Lower lobe of right lung (tissue), 2 donors: ENCODE measurements at regions not wholly inside any gene's neighbourhood (a gene's known extent, or its start where the extent isn't known, plus 50 kb on each side); places are given as distances from the start of the nearest gene placed in this dataset.

ENCODE experiments used
- ATAC-seq, 2 donors: fragments of 200-7000 bp; cut with Tn5 transposase; one replicate each; pipeline ENCODE4 v1.9.1; 2020 to 2022; ENCODE audit warnings: mild to moderate bottlenecking in 2 of 2, moderate library complexity in 2 of 2
- DNase-seq: peaks from one replicate; pipeline ENCODE4 v3.0.0-alpha.2; 2020
- H3K27ac ChIP-seq: fragments of 200-600 bp; one replicate; pipeline ENCODE4 v1.8.0; 2022
- H3K27me3 ChIP-seq: fragments of 200-600 bp; one replicate; pipeline ENCODE4 v1.8.0; 2022; ENCODE audit warnings: low read depth
- H3K36me3 ChIP-seq: fragments of 200-600 bp; one replicate; pipeline ENCODE4 v1.8.0; 2022; ENCODE audit warnings: mild to moderate bottlenecking
- H3K4me1 ChIP-seq: fragments of 200-600 bp; one replicate; pipeline ENCODE4 v1.8.0; 2022
- H3K4me3 ChIP-seq: fragments of 200-600 bp; one replicate; pipeline ENCODE4 v1.8.0; 2022; ENCODE audit warnings: mild to moderate bottlenecking
- H3K9me3 ChIP-seq: fragments of 200-600 bp; one replicate; pipeline ENCODE4 v1.8.0; 2022
- intact Hi-C: fragments of 100-400 bp; cut with DNase I; formaldehyde crosslinking; loops from one replicate; pipeline ENCODE4 v1.11.0; 2022
- TF ChIP-seq, protein P1 (sequence below): fragments of 200-600 bp; IDR thresholded peaks from one replicate; pipeline ENCODE4 v1.8.0; 2022; ENCODE audit warnings: antibody characterized with exemption, mild to moderate bottlenecking
- donor health status: DM: no; HTN: yes; CAD: no; lungs with severe emphysema.

DNA sequence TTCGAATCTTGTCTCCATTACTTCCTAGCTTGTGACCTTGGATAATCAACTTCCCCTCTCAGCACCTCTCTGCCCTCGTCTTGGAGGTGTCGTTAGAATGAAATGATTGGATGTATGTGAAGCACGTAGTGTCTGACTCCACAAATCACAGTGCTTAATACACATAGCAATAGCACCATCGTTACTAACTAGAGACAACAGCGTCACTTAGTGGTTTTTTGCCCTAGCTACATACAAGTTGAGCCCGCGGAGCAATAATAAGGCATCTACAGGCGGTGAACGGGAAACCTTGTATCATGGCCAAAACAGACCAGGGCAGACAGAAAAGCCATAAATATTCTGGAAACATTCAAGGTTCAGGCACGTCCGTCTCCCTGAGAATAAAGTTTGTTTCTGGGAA lies 154.9 kb downstream of the ASCL4 start:
- no peak for DNase-seq
- H3K27ac ChIP-seq: no peak overlapping the region

DNA sequence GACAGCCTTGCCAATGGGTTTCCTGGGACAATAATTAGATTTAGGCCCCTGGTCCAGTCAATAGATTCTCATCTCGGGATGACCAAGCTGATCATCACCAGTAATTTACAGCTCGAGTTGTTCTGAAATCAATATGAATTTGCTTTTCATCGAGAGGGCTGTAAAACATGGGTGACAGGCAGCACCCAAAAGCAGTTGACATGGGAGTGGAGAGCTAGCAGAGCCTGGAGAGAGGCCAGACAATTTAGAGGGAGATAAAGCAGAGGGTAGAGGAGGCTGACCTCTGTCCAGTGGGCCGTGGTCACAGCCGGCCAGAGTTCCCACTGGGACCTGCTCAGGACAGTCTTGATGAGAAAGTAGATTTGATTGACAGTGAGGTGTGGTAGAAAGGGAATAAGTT lies 157.3 kb downstream of the ASCL4 start:
- ATAC-seq (no peak), DNase-seq (no peak)
- H3K4me1 ChIP-seq: no peaks in the 10 kb centered on the region
- no peaks in the 10 kb centered on the region for H3K9me3 ChIP-seq
- H3K27ac ChIP-seq: no peak overlapping the region
- peaks cover 23% of the 10 kb centered on the region for H3K27me3 ChIP-seq
- H3K36me3 ChIP-seq: no peaks in the 10 kb centered on the region
- TF ChIP-seq, protein P1, sequence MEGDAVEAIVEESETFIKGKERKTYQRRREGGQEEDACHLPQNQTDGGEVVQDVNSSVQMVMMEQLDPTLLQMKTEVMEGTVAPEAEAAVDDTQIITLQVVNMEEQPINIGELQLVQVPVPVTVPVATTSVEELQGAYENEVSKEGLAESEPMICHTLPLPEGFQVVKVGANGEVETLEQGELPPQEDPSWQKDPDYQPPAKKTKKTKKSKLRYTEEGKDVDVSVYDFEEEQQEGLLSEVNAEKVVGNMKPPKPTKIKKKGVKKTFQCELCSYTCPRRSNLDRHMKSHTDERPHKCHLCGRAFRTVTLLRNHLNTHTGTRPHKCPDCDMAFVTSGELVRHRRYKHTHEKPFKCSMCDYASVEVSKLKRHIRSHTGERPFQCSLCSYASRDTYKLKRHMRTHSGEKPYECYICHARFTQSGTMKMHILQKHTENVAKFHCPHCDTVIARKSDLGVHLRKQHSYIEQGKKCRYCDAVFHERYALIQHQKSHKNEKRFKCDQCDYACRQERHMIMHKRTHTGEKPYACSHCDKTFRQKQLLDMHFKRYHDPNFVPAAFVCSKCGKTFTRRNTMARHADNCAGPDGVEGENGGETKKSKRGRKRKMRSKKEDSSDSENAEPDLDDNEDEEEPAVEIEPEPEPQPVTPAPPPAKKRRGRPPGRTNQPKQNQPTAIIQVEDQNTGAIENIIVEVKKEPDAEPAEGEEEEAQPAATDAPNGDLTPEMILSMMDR: no peak
- intact Hi-C loops: no loop called here
- H3K4me3 ChIP-seq: no peak overlapping the region

More for the DNA sequence above, 154.9 kb downstream of the ASCL4 start:
- ATAC-seq: no peak
- TF ChIP-seq, protein P1: no peak
- H3K36me3 ChIP-seq: no peaks in the 10 kb centered on the region
- no peaks in the 10 kb centered on the region for H3K4me1 ChIP-seq
- H3K27me3 ChIP-seq: peaks cover 19% of the 10 kb centered on the region
- intact Hi-C loops: no loop called here
- H3K9me3 ChIP-seq: no peaks in the 10 kb centered on the region
- H3K4me3 ChIP-seq: no peak overlapping the region

DNA sequence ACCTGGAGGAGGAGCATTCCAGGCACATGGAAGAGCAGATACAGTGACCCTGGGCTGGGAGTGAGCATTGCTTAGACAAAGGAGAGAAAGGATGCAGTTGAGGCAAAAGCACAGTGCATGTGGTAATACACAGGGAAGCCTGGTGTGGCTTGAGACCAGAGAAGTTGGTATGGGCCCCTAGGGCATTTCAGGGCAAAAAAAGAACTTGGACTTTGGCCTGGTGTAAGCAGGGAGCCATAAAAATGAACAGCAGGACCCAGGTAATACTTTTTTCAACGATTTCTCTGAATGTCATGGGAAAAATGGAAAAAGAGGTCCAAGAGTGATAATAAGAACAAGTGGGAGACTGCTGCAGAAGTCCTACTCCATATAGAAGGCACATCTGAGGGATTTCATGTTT lies 163.9 kb downstream of the ASCL4 start:
- H3K4me3 ChIP-seq: no peak overlapping the region
- H3K9me3 ChIP-seq: no peaks in the 10 kb centered on the region
- no peak overlapping the region for H3K27ac ChIP-seq
- peaks cover 18% of the 10 kb centered on the region for H3K27me3 ChIP-seq
- no peaks in the 10 kb centered on the region for H3K36me3 ChIP-seq
- intact Hi-C loops: no loop called here
- H3K4me1 ChIP-seq: no peaks in the 10 kb centered on the region
- DNase-seq (no peak), ATAC-seq (no peak)
- TF ChIP-seq, protein P1: no peak

DNA sequence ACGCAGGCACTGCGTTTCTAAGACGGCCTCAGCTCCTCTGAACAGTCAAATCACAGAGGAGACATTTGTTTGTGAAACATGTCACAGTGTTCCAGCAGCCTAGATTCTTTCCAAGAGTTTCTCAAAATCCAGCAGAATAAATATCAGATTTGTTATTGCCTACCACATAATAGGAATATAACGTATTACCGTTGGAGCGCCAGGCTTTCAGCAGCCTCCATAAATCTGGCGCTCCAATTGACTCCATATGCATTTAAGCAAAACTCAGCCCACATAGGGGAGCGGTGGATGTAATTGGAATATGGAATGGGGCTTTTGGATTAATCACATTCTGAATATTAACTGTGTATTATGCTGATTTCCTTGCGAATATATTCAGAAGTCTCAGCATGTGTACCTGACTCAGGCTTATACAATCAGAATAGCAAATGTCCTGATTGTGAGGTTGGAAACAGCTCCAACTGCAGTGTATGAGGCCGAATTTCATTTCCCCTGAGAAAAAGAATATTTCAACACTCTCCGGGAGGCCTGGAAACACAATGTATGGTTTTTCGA lies 174.0 kb downstream of the ASCL4 start:
- DNase-seq: no peak
- no peak overlapping the region for H3K4me3 ChIP-seq
- TF ChIP-seq, protein P1: no peak
- intact Hi-C loops: no loop called here
- no peak overlapping the region for H3K27ac ChIP-seq
- no peaks in the 10 kb centered on the region for H3K4me1 ChIP-seq
- ATAC-seq: no peak
- H3K36me3 ChIP-seq: no peaks in the 10 kb centered on the region
- H3K9me3 ChIP-seq: peaks cover 4% of the 10 kb centered on the region
- H3K27me3 ChIP-seq: peaks cover 6% of the 10 kb centered on the region

DNA sequence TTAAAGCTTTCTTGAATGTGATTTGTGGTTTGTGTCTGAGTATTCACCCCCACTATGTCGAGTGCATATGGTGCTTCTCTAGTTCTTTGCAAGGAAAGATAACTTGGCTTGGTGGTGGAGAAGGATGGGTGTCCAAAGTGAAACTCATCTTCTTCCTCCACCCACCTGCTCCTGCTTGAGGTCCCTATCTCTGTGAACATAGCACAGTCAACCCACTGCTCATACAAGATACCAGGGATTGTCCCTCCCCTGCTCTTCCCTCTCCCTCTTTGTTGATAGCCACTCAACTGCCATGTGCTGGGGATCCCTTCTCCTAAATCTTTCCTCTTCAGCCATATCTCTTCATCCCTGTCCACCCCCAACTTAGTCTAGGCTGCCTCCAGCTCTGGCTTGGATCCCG lies 176.5 kb downstream of the ASCL4 start:
- ATAC-seq: no peak
- no peak for DNase-seq
- Histone ChIP-seq H3K27me3 (peaks cover 7% of the 10 kb centered on the region), H3K9me3 (peaks cover 4% of the 10 kb centered on the region), H3K4me1 (no peaks in the 10 kb centered on the region), H3K27ac (no peak overlapping the region), H3K36me3 (no peaks in the 10 kb centered on the region), H3K4me3 (no peak overlapping the region)
- TF ChIP-seq, protein P1: no peak
- intact Hi-C loops: no loop called here
